ENCODE measurements at regions not wholly inside any gene's neighbourhood (a gene's known extent, or its start where the extent isn't known, plus 50 kb on each side); places are given as distances from the start of the nearest gene placed in this dataset.

GRCh38 chr11:10379426-10379825 lies 74.6 kb downstream of the ADM start:
- no peak for TF ChIP-seq ZFX (IDR thresholded peaks at IDR 0.05; ENCODE audit: borderline replicate concordance)
- H3K27ac ChIP-seq: no peak overlapping the region

GRCh38 chr11:10379871-10380568 lies 75.0 kb upstream of the AMPD3 start:
- no peak overlapping the region for H3K27ac ChIP-seq
- TF ChIP-seq CTCF (IDR thresholded peaks at IDR 0.05): no peak

- no peak overlapping the region for H3K27ac ChIP-seq
- TF ChIP-seq CTCF (IDR thresholded peaks at IDR 0.05) (no peak), ZFX (IDR thresholded peaks at IDR 0.05; ENCODE audit: borderline replicate concordance) (no peak)
These were observed 74.1 kb upstream of the AMPD3 start for GRCh38 chr11:10380921-10381320.

GRCh38 chr11:10381736-10382135 lies 73.3 kb upstream of the AMPD3 start:
- no peak for TF ChIP-seq ZFX (IDR thresholded peaks at IDR 0.05; ENCODE audit: borderline replicate concordance)
- TF ChIP-seq CTCF (IDR thresholded peaks at IDR 0.05): no peak
- H3K27ac ChIP-seq: no peak overlapping the region

- TF ChIP-seq ZFX (IDR thresholded peaks at IDR 0.05; ENCODE audit: borderline replicate concordance) (no peak), CTCF (IDR thresholded peaks at IDR 0.05) (no peak)
- H3K27ac ChIP-seq: no peak overlapping the region
These were observed 72.5 kb upstream of the AMPD3 start for GRCh38 chr11:10382518-10382917.

- no peak overlapping the region for H3K27ac ChIP-seq
- TF ChIP-seq CTCF (IDR thresholded peaks at IDR 0.05) (no peak), ZFX (IDR thresholded peaks at IDR 0.05; ENCODE audit: borderline replicate concordance) (no peak)
These were observed 69.4 kb upstream of the AMPD3 start for GRCh38 chr11:10385696-10386095.

GRCh38 chr11:10386361-10386760 lies 68.7 kb upstream of the AMPD3 start:
- TF ChIP-seq CTCF (IDR thresholded peaks at IDR 0.05): no peak
- TF ChIP-seq ZFX (IDR thresholded peaks at IDR 0.05; ENCODE audit: borderline replicate concordance): no peak

GRCh38 chr11:10386861-10387205 lies 68.2 kb upstream of the AMPD3 start:
- no peak overlapping the region for H3K27ac ChIP-seq
- TF ChIP-seq ZFX (IDR thresholded peaks at IDR 0.05; ENCODE audit: borderline replicate concordance): no peak
- no peak for TF ChIP-seq CTCF (IDR thresholded peaks at IDR 0.05)

More at GRCh38 chr11:10386361-10386760, 68.7 kb upstream of the AMPD3 start:
- no peak overlapping the region for H3K27ac ChIP-seq
